ENCODE measurements at regions not wholly inside any gene's neighbourhood (a gene's known extent, or its start where the extent isn't known, plus 50 kb on each side); places are given as distances from the start of the nearest gene placed in this dataset.

DNA sequence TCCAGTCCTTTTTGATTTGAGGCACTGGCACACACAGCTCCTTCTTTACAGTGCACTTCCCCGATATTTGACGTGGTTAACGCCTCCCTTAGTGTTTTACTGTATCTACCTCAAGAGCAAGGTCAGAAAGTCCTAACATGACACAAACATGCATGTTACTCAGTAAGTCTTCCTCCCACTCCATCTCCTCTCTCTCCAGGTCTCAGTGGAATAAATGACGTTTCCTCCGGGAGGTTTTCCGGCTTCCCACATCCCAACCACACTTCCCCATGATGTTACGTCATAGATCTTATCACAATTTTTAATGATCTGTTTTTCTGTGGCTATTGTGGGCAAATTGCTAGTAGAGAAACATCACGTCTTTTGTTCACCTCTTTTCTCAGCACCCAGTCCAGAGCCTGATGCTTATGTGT is 165.7 kb downstream of the PTPN20 start:
- ChIA-PET POLR2A (ENCODE audit: unreplicated experiment) (no interaction called here), CTCF (no interaction called here)
- no peak overlapping the region for H2AFZ ChIP-seq (ENCODE audit: low read length)
- intact Hi-C loops (cut with micrococcal nuclease): no loop called here
- H4K20me1 ChIP-seq (ENCODE audit: low read length): no peaks in the 10 kb centered on the region
- no peaks in the 10 kb centered on the region for H3K36me3 ChIP-seq (ENCODE audit: low read depth, low read length)
- no peak overlapping the region for H3K9ac ChIP-seq (ENCODE audit: low read length)
- no TSS peak for BruUV-seq (replicated peaks)
- ATAC-seq: no peak
- H3K27ac ChIP-seq (ENCODE audit: low read length): no peak overlapping the region
- no peak for TF ChIP-seq EZH2phosphoT487 (IDR thresholded peaks at IDR 0.05; ENCODE audit: borderline replicate concordance, low read length)
- no peaks in the 10 kb centered on the region for H3K9me2 ChIP-seq (replicated peaks; ENCODE audit: low read length)
- no peaks in the 10 kb centered on the region for H3K79me2 ChIP-seq (ENCODE audit: low read length)
- H3K9me3 ChIP-seq (ENCODE audit: low read length): no peaks in the 10 kb centered on the region
- peaks cover 8% of the 10 kb centered on the region; the same call in 1 of the 2 replicates for H3K27me3 ChIP-seq (ENCODE audit: low read length)
- H3K4me3 ChIP-seq (ENCODE audit: low read length): no peak overlapping the region
- DNase-seq: no peak
- H3K4me2 ChIP-seq (ENCODE audit: low read length): no peak overlapping the region
- H3K4me1 ChIP-seq (ENCODE audit: insufficient read depth, low read length): peaks cover 6% of the 10 kb centered on the region
- no peaks in the 10 kb centered on the region for H3F3A ChIP-seq (ENCODE audit: low read length, unreplicated experiment)

DNA sequence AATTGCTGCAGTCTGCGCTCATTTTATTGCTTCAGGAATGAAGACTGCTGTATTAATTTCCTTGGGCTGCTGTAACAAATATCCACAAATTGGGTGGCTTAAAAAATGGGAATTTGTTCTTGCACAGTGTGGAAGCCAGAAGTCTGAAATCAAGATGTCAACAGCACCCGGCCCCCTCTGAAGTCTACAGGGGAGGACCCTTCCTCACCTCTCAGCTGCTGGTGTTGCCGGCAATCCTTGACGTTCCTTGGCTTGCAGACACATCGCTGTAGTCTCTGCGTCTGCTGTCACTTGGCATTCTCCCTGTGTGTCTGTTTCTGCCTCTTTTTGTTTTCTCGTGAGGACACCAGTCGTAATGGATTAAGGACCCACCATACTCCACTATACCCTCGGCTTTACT is 166.2 kb downstream of the PTPN20 start:
- peaks cover 8% of the 10 kb centered on the region; the same call in 1 of the 2 replicates for H3K27me3 ChIP-seq (ENCODE audit: low read length)
- DNase-seq (no peak), ATAC-seq (no peak)
- H3K79me2 ChIP-seq (ENCODE audit: low read length): no peaks in the 10 kb centered on the region
- no peaks in the 10 kb centered on the region for H3F3A ChIP-seq (ENCODE audit: low read length, unreplicated experiment)
- H3K27ac ChIP-seq (ENCODE audit: low read length): no peak overlapping the region
- H3K9me2 ChIP-seq (replicated peaks; ENCODE audit: low read length): no peaks in the 10 kb centered on the region
- H3K4me2 ChIP-seq (ENCODE audit: low read length): no peak overlapping the region
- BruUV-seq (replicated peaks): no TSS peak
- H3K9ac ChIP-seq (ENCODE audit: low read length): no peak overlapping the region
- intact Hi-C loops (cut with micrococcal nuclease): no loop called here
- H2AFZ ChIP-seq (ENCODE audit: low read length): no peak overlapping the region
- no peaks in the 10 kb centered on the region for H3K36me3 ChIP-seq (ENCODE audit: low read depth, low read length)
- TF ChIP-seq, protein P1, sequence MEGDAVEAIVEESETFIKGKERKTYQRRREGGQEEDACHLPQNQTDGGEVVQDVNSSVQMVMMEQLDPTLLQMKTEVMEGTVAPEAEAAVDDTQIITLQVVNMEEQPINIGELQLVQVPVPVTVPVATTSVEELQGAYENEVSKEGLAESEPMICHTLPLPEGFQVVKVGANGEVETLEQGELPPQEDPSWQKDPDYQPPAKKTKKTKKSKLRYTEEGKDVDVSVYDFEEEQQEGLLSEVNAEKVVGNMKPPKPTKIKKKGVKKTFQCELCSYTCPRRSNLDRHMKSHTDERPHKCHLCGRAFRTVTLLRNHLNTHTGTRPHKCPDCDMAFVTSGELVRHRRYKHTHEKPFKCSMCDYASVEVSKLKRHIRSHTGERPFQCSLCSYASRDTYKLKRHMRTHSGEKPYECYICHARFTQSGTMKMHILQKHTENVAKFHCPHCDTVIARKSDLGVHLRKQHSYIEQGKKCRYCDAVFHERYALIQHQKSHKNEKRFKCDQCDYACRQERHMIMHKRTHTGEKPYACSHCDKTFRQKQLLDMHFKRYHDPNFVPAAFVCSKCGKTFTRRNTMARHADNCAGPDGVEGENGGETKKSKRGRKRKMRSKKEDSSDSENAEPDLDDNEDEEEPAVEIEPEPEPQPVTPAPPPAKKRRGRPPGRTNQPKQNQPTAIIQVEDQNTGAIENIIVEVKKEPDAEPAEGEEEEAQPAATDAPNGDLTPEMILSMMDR (conservative IDR thresholded peaks at IDR 0.05; ENCODE audit: low read depth, low read length): no peak
- TF ChIP-seq EZH2 (IDR thresholded peaks at IDR 0.05; ENCODE audit: low read length, unreplicated experiment): no peak
- TF ChIP-seq EZH2phosphoT487 (IDR thresholded peaks at IDR 0.05; ENCODE audit: borderline replicate concordance, low read length): no peak
- POLR2A ChIA-PET (ENCODE audit: unreplicated experiment): no interaction called here
- CTCF ChIA-PET: no interaction called here
- H3K4me3 ChIP-seq (ENCODE audit: low read length): no peak overlapping the region
- peaks cover 6% of the 10 kb centered on the region for H3K4me1 ChIP-seq (ENCODE audit: insufficient read depth, low read length)
- H4K20me1 ChIP-seq (ENCODE audit: low read length): no peaks in the 10 kb centered on the region
- no peaks in the 10 kb centered on the region for H3K9me3 ChIP-seq (ENCODE audit: low read length)

- Histone ChIP-seq H3K9ac (ENCODE audit: low read length) (no peak overlapping the region), H3K9me2 (replicated peaks; ENCODE audit: low read length) (no peaks in the 10 kb centered on the region), H3K36me3 (ENCODE audit: low read depth, low read length) (no peaks in the 10 kb centered on the region), H3K27me3 (ENCODE audit: low read length) (peaks cover 7% of the 10 kb centered on the region; the same call in 1 of the 2 replicates), H3K79me2 (ENCODE audit: low read length) (no peaks in the 10 kb centered on the region), H3F3A (ENCODE audit: low read length, unreplicated experiment) (no peaks in the 10 kb centered on the region), H2AFZ (ENCODE audit: low read length) (no peak overlapping the region), H3K9me3 (ENCODE audit: low read length) (no peaks in the 10 kb centered on the region), H3K4me2 (ENCODE audit: low read length) (no peak overlapping the region), H4K20me1 (ENCODE audit: low read length) (no peaks in the 10 kb centered on the region), H3K27ac (ENCODE audit: low read length) (no peak overlapping the region), H3K4me1 (ENCODE audit: insufficient read depth, low read length) (peaks cover 6% of the 10 kb centered on the region), H3K4me3 (ENCODE audit: low read length) (no peak overlapping the region)
- ATAC-seq (no peak), DNase-seq (no peak)
- intact Hi-C loops (cut with micrococcal nuclease): no loop called here
- ChIA-PET CTCF (no interaction called here), POLR2A (ENCODE audit: unreplicated experiment) (no interaction called here)
- BruUV-seq (replicated peaks): no TSS peak
- TF ChIP-seq, protein P1 (conservative IDR thresholded peaks at IDR 0.05; ENCODE audit: low read depth, low read length): no peak
- TF ChIP-seq EZH2 (IDR thresholded peaks at IDR 0.05; ENCODE audit: low read length, unreplicated experiment) (no peak), EZH2phosphoT487 (IDR thresholded peaks at IDR 0.05; ENCODE audit: borderline replicate concordance, low read length) (no peak)
These were observed 166.7 kb downstream of the PTPN20 start for GRCh38 chr10:47077941-47078340.
